ENCODE measurements at regions not wholly inside any gene's neighbourhood (a gene's known extent, or its start where the extent isn't known, plus 50 kb on each side); places are given as distances from the start of the nearest gene placed in this dataset.

GRCh38 chr1:221200464-221200863 lies 321.2 kb downstream of the HLX start:
- TF ChIP-seq CTCF (IDR thresholded peaks at IDR 0.05; ENCODE audit: insufficient read depth, low read length) (no peak), SPI1 (IDR thresholded peaks at IDR 0.05; ENCODE audit: borderline replicate concordance, low read depth) (no peak), POLR2AphosphoS5 (IDR thresholded peaks at IDR 0.05; ENCODE audit: low read depth) (no peak), GABPA (IDR thresholded peaks at IDR 0.05; ENCODE audit: low read depth) (no peak), REST (IDR thresholded peaks at IDR 0.05; ENCODE audit: insufficient replicate concordance, low read depth) (no peak)
